ENCODE measurements at regions not wholly inside any gene's neighbourhood (a gene's known extent, or its start where the extent isn't known, plus 50 kb on each side); places are given as distances from the start of the nearest gene placed in this dataset.

GRCh38 chr11:19332476-19332875 is 91.7 kb upstream of the E2F8 start:
- no peaks in the 10 kb centered on the region for H3K36me3 ChIP-seq (ENCODE audit: insufficient read depth, low read length, poor library complexity, severe bottlenecking)
- intact Hi-C loops (cut with micrococcal nuclease; ENCODE audit: unreplicated experiment): no loop called here
- no peaks in the 10 kb centered on the region for H3K9me3 ChIP-seq (ENCODE audit: low read depth, low read length, poor library complexity, severe bottlenecking)
- H3K27me3 ChIP-seq (replicated peaks; ENCODE audit: insufficient read depth, low read depth, low read length, poor library complexity): peaks cover 5% of the 10 kb centered on the region
- no peak overlapping the region for H3K4me3 ChIP-seq (ENCODE audit: low read depth, low read length, poor library complexity, severe bottlenecking)
- POLR2A ChIA-PET (ENCODE audit: low non-redundant PET): no interaction called here
- H3K27ac ChIP-seq (ENCODE audit: low read depth, low read length, poor library complexity, severe bottlenecking): no peak overlapping the region
- no TSS peak for BruUV-seq (replicated peaks)
- no peaks in the 10 kb centered on the region for H3K4me1 ChIP-seq (ENCODE audit: insufficient read depth, low read length, poor library complexity, severe bottlenecking)
- CTCF ChIA-PET: interaction anchor here (0.6 kb wide), 1 partner anchor 159 kb away, joined by 5 read pairs; no protein-coding TSS in a partner anchor
- no peak for TF ChIP-seq CTCF (conservative IDR thresholded peaks at IDR 0.05; ENCODE audit: low read depth, low read length)
- TF ChIP-seq EZH2 (IDR thresholded peaks at IDR 0.05; ENCODE audit: borderline replicate concordance, low read depth, low read length, poor library complexity, severe bottlenecking): no peak
- DNase-seq (ENCODE audit: low spot score): no peak

DNA sequence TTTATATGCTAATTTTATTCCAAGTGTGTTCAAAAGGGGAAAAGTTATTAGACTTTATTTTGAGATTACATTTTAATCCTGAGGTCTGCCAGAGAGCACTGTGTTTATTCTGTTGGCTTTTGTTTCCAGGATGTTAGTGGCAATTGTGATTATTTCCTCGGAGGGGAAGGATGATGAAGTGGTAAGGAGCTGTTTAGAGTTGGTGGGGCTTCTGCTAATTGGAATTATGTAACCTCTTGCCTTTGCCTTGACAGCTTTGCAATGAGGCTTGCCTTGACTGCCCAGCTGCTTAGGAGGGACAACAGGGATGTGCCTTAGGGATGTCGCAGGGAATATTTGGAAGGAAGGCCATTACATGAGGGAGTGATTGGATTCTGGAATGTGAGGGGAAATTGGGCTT is 89.7 kb upstream of the E2F8 start:
- Histone ChIP-seq H3K4me3 (ENCODE audit: low read depth, low read length, poor library complexity, severe bottlenecking) (no peak overlapping the region), H3K9me3 (ENCODE audit: low read depth, low read length, poor library complexity, severe bottlenecking) (no peaks in the 10 kb centered on the region), H3K27ac (ENCODE audit: low read depth, low read length, poor library complexity, severe bottlenecking) (no peak overlapping the region), H3K36me3 (ENCODE audit: insufficient read depth, low read length, poor library complexity, severe bottlenecking) (no peaks in the 10 kb centered on the region), H3K4me1 (ENCODE audit: insufficient read depth, low read length, poor library complexity, severe bottlenecking) (no peaks in the 10 kb centered on the region), H3K27me3 (replicated peaks; ENCODE audit: insufficient read depth, low read depth, low read length, poor library complexity) (no peaks in the 10 kb centered on the region)
- DNase-seq (ENCODE audit: low spot score): no peak
- TF ChIP-seq EZH2 (IDR thresholded peaks at IDR 0.05; ENCODE audit: borderline replicate concordance, low read depth, low read length, poor library complexity, severe bottlenecking) (no peak), CTCF (conservative IDR thresholded peaks at IDR 0.05; ENCODE audit: low read depth, low read length) (no peak)
- no TSS peak for BruUV-seq (replicated peaks)
- CTCF ChIA-PET: no interaction called here
- intact Hi-C loops (cut with micrococcal nuclease; ENCODE audit: unreplicated experiment): no loop called here
- POLR2A ChIA-PET (ENCODE audit: low non-redundant PET): no interaction called here

GRCh38 chr11:19329970-19330369 is 89.2 kb upstream of the E2F8 start:
- DNase-seq (ENCODE audit: low spot score): no peak
- Histone ChIP-seq H3K9me3 (ENCODE audit: low read depth, low read length, poor library complexity, severe bottlenecking) (no peaks in the 10 kb centered on the region), H3K27me3 (replicated peaks; ENCODE audit: insufficient read depth, low read depth, low read length, poor library complexity) (no peaks in the 10 kb centered on the region), H3K36me3 (ENCODE audit: insufficient read depth, low read length, poor library complexity, severe bottlenecking) (no peaks in the 10 kb centered on the region), H3K4me3 (ENCODE audit: low read depth, low read length, poor library complexity, severe bottlenecking) (no peak overlapping the region), H3K27ac (ENCODE audit: low read depth, low read length, poor library complexity, severe bottlenecking) (no peak overlapping the region), H3K4me1 (ENCODE audit: insufficient read depth, low read length, poor library complexity, severe bottlenecking) (no peaks in the 10 kb centered on the region)
- POLR2A ChIA-PET (ENCODE audit: low non-redundant PET): no interaction called here
- intact Hi-C loops (cut with micrococcal nuclease; ENCODE audit: unreplicated experiment): loop anchor here (5.0 kb wide), 1 partner anchor 222 kb away; no protein-coding TSS in a partner anchor
- TF ChIP-seq CTCF (conservative IDR thresholded peaks at IDR 0.05; ENCODE audit: low read depth, low read length): no peak
- CTCF ChIA-PET: no interaction called here
- no TSS peak for BruUV-seq (replicated peaks)

All from A673 (cell line).